SK-N-SH (cell line): ENCODE measurements at regions not wholly inside any gene's neighbourhood (a gene's known extent, or its start where the extent isn't known, plus 50 kb on each side); places are given as distances from the start of the nearest gene placed in this dataset.

Source experiments
- CTCF ChIA-PET: fragments of 300-600, 350-600 bp; formaldehyde crosslinking; extraction: SDS; loops from one replicate; lab custom pipeline; 2021; lab: Yijun Ruan, JAX
- POLR2A ChIA-PET: fragments of 350-600 bp; sonication (Branson Sonifier 250); formaldehyde crosslinking; extraction: SDS; loops from one replicate; lab custom pipeline; 2020; ENCODE audit warnings: antibody characterized with exemption, inconsistent platforms; lab: Yijun Ruan, JAX
- DNase-seq: peaks from one replicate; pipeline ENCODE4 v3.0.0; 2012
- H2AFZ ChIP-seq: fragments of 200-600 bp; sonication (generic); 2 replicates; pipeline ENCODE4 v1.8.1; 2016; ENCODE audit warnings: antibody characterized with exemption, mild to moderate bottlenecking, low read depth
- H3F3A ChIP-seq: fragments of 200-600 bp; sonication (generic); replicated peaks from 2 replicates; pipeline ENCODE3; 2016; ENCODE audit warnings: antibody characterized with exemption, mild to moderate bottlenecking; ENCODE audit not compliant: insufficient read depth
- H3K27ac ChIP-seq, 2 experiments: fragments of 200-500 bp in 1 of 2; fragments of 200-600 bp in 1 of 2; sonication (Bioruptor generic) in 1 of 2; sonication (generic), shearing (Covaris generic) in 1 of 2; 2 replicates each; pipeline versions ENCODE4 v1.5.1 to v1.6.1; 2014 to 2016; ENCODE audit warnings: low read depth in 2 of 2, inconsistent platforms in 1 of 2, low read length in 1 of 2, mild to moderate bottlenecking in 1 of 2, mixed read lengths in 1 of 2
- H3K27me3 ChIP-seq: fragments of 200-600 bp; sonication (generic), shearing (Covaris generic); 2 replicates; pipeline ENCODE4 v1.6.1; 2016; ENCODE audit warnings: mixed run types; ENCODE audit not compliant: insufficient read depth
- H3K36me3 ChIP-seq, 2 experiments: fragments of 200-500 bp in 1 of 2; fragments of 200-600 bp in 1 of 2; sonication (Bioruptor generic) in 1 of 2; sonication (generic) in 1 of 2; replicated peaks in 1 of 2; 2 replicates each; pipeline versions ENCODE3 to v1.5.1; 2014 to 2016; ENCODE audit warnings: low read length in 1 of 2, mild to moderate bottlenecking in 1 of 2; ENCODE audit not compliant: insufficient read depth in 2 of 2, control insufficient read depth in 1 of 2
- H3K4me1 ChIP-seq, 2 experiments: fragments of 200-500 bp in 1 of 2; fragments of 200-600 bp in 1 of 2; sonication (Bioruptor generic) in 1 of 2; sonication (generic), shearing (Covaris generic) in 1 of 2; 2 replicates each; pipeline versions ENCODE4 v1.5.1 to v1.6.1; 2014 to 2016; ENCODE audit warnings: low read depth in 1 of 2, low read length in 1 of 2, mixed run types in 1 of 2; ENCODE audit not compliant: insufficient read depth in 2 of 2, control insufficient read depth in 1 of 2
- H3K4me2 ChIP-seq: fragments of 200-600 bp; sonication (generic), shearing (Covaris generic); 2 replicates; pipeline ENCODE4 v1.6.1; 2017; ENCODE audit warnings: mixed run types
- H3K4me3 ChIP-seq, 2 experiments: fragments of 200-500 bp in 1 of 2; fragments of 200-600 bp in 1 of 2; sonication (Bioruptor generic) in 1 of 2; sonication (generic), shearing (Covaris generic) in 1 of 2; 2 replicates each; pipeline versions ENCODE4 v1.5.1 to v1.8.1; 2014 to 2016; ENCODE audit warnings: low read depth in 2 of 2, inconsistent platforms in 1 of 2, low read length in 1 of 2, mild to moderate bottlenecking in 1 of 2, mixed read lengths in 1 of 2, moderate library complexity in 1 of 2
- H3K79me2 ChIP-seq: fragments of 200-600 bp; sonication (generic); 2 replicates; pipeline ENCODE4 v1.8.1; 2017; ENCODE audit warnings: mild to moderate bottlenecking; ENCODE audit not compliant: insufficient read depth
- H3K9ac ChIP-seq: fragments of 200-600 bp; sonication (generic); 2 replicates; pipeline ENCODE4 v1.6.1; 2017; ENCODE audit warnings: mixed run types
- H3K9me2 ChIP-seq: fragments of 200-600 bp; sonication (generic); 2 replicates; pipeline ENCODE4 v1.6.1; 2017; ENCODE audit warnings: mixed run types
- H3K9me3 ChIP-seq: fragments of 200-600 bp; sonication (generic); 2 replicates; pipeline ENCODE4 v1.6.1; 2017; ENCODE audit warnings: mixed run types, mild to moderate bottlenecking, moderate library complexity
- H4K20me1 ChIP-seq: fragments of 200-600 bp; sonication (generic); 2 replicates; pipeline ENCODE4 v1.6.1; 2017; ENCODE audit warnings: mild to moderate bottlenecking, mixed run types; ENCODE audit not compliant: insufficient read depth
- EZH2phosphoT487 ChIP-seq: fragments of 200-600 bp; sonication (generic); IDR thresholded peaks from 2 replicates; pipeline ENCODE4 v1.6.1; 2017; ENCODE audit warnings: low read depth, mixed run types, mild to moderate bottlenecking, antibody characterized with exemption, moderate library complexity, borderline replicate concordance
- IRF3 ChIP-seq: fragments of 150-350 bp; IDR thresholded peaks from 2 replicates; pipeline ENCODE4 v1.6.1; 2016; ENCODE audit warnings: mild to moderate bottlenecking, low read depth, low read length
- PBX3 ChIP-seq: IDR thresholded peaks from 2 replicates; pipeline ENCODE4; 2012
- POLR2AphosphoS5 ChIP-seq: IDR thresholded peaks from 2 replicates; pipeline ENCODE4 v1.6.1; 2012; ENCODE audit warnings: low read depth, low read length
- RFX5 ChIP-seq: IDR thresholded peaks from 2 replicates; pipeline ENCODE4 v1.6.1; 2012; ENCODE audit warnings: mild to moderate bottlenecking, improper control_type of control experiment, low read length
- USF1 ChIP-seq: IDR thresholded peaks from 2 replicates; pipeline ENCODE4 v1.4.0; 2012; ENCODE audit warnings: low read depth, borderline replicate concordance
- USF2 ChIP-seq: fragments of 150-350 bp; IDR thresholded peaks from 2 replicates; pipeline ENCODE4 v1.6.1; 2017; ENCODE audit warnings: antibody characterized with exemption, low read length, low read depth, borderline replicate concordance
- WGBS: methylation state at CpG from one replicate; pipeline ENCODE4 v1.1.6; 2017; ENCODE audit warnings: low lambda C conversion rate; 5-methylcytosine and 5-hydroxymethylcytosine counted together

- ChIA-PET CTCF (interaction anchor here (1.1 kb wide), 1 partner anchor 10 kb away, joined by 3 read pairs; no protein-coding TSS in a partner anchor), POLR2A (no interaction called here)
- peaks cover 0 to 22% of the 10 kb centered on the region in 2 experiments; a peak in 3 of 4 replicates for H3K4me1 ChIP-seq
- no peaks in the 10 kb centered on the region for H3K79me2 ChIP-seq
- 91% methylated on average over 2 of the region's 2 CpGs for WGBS
- no peak for DNase-seq
- no peak overlapping the region for H3K27ac ChIP-seq
- no peak for TF ChIP-seq IRF3
- TF ChIP-seq, all 33 proteins: peak for 0
- Histone ChIP-seq H3K9me3 (no peaks in the 10 kb centered on the region), H3K4me2 (no peak overlapping the region), H3K9me2 (no peaks in the 10 kb centered on the region), H2AFZ (no peak overlapping the region), H3K9ac (no peak overlapping the region), H4K20me1 (no peaks in the 10 kb centered on the region), H3F3A (no peaks in the 10 kb centered on the region), H3K4me3 (no peak overlapping the region), H3K27me3 (no peaks in the 10 kb centered on the region), H3K36me3 (no peaks in the 10 kb centered on the region)
These were observed 82.8 kb upstream of the ZNF217 start for GRCh38 chr20:53676519-53676822.

GRCh38 chr20:53672484-53673129, 79.0 kb upstream of the ZNF217 start:
- Histone ChIP-seq H3K79me2 (no peaks in the 10 kb centered on the region), H3K36me3 (no peaks in the 10 kb centered on the region), H3K27me3 (no peaks in the 10 kb centered on the region), H3K9me3 (no peaks in the 10 kb centered on the region), H3K27ac (no peak overlapping the region), H3K4me2 (no peak overlapping the region), H4K20me1 (no peaks in the 10 kb centered on the region), H3K4me1 (0 out of 4 replicates have a peak, but pooled peaks cover 0 to under 1% of the 10 kb centered on the region in 2 experiments), H3K9me2 (no peaks in the 10 kb centered on the region), H3K4me3 (no peak overlapping the region), H3K9ac (no peak overlapping the region), H3F3A (no peaks in the 10 kb centered on the region), H2AFZ (no peak overlapping the region)
- DNase-seq, result no peak
- TF ChIP-seq POLR2AphosphoS5 (no peak), RFX5 (no peak), EZH2phosphoT487 (no peak), PBX3 (no peak), USF1 (no peak), USF2 (no peak)
- ChIA-PET POLR2A (no interaction called here), CTCF (no interaction called here)
- 81% methylated on average over 7 of the region's 10 CpGs for WGBS
